Adrenal gland (tissue), 5 donors: ENCODE measurements at regions not wholly inside any gene's neighbourhood (a gene's known extent, or its start where the extent isn't known, plus 50 kb on each side); places are given as distances from the start of the nearest gene placed in this dataset.

ENCODE experiments used
- CTCF ChIP-seq, 6 experiments: fragments of 450-650 bp in 4 of 6; fragments of 200-600 bp in 2 of 6; sonication (generic) in 1 of 6; IDR thresholded peaks; 1 replicate in 5 of 6; 2 replicates in 1 of 6; pipeline versions ENCODE4 v1.5.1 to v1.8.0; 2016 to 2021; ENCODE audit warnings: antibody characterized with exemption in 6 of 6, mild to moderate bottlenecking in 2 of 6, moderate library complexity in 1 of 6
- POLR2A ChIP-seq, 2 donors: fragments of 450-650 bp; IDR thresholded peaks; one replicate each; pipeline ENCODE4 v1.6.1; 2017; ENCODE audit warnings: antibody characterized with exemption in 2 of 2, mild to moderate bottlenecking in 2 of 2, moderate library complexity in 1 of 2
- donor health status: DM: no; HTN: no; CAD: no.

- no peak for TF ChIP-seq CTCF (IDR thresholded peaks at IDR 0.05)
- TF ChIP-seq POLR2A (IDR thresholded peaks at IDR 0.05): no peak
Measured at GRCh38 chr3:74057169-74057568, 432.4 kb upstream of the PDZRN3 start.
